Stomach (tissue), 8 donors: ENCODE measurements at regions not wholly inside any gene's neighbourhood (a gene's known extent, or its start where the extent isn't known, plus 50 kb on each side); places are given as distances from the start of the nearest gene placed in this dataset.

Experiments used
- DNase-seq, 2 donors: peaks; one replicate each; pipeline versions ENCODE4 v3.0.0 to v3.0.0-alpha.2; 2013 to 2019
- H3K27ac ChIP-seq, 5 donors: fragments of 200-600 bp in 4 of 5; sonication (generic) in 4 of 5; one replicate each; pipeline ENCODE4 v1.5.1; 2013 to 2019; ENCODE audit warnings: mild to moderate bottlenecking in 1 of 5, moderate library complexity in 1 of 5
- H3K27me3 ChIP-seq, 3 donors: fragments of 200-600 bp; sonication (generic); one replicate each; pipeline ENCODE4 v1.5.1; 2017 to 2019; ENCODE audit warnings: mixed run types in 1 of 3
- H3K36me3 ChIP-seq, 4 donors: fragments of 200-600 bp; sonication (generic); 1 replicate in 3 of 4; 2 replicates in 1 of 4; pipeline ENCODE4 v1.5.1; 2016 to 2019
- H3K4me1 ChIP-seq, 4 donors: fragments of 200-600 bp; sonication (generic); one replicate each; pipeline ENCODE4 v1.5.1; 2016 to 2019
- H3K4me3 ChIP-seq, 4 donors: fragments of 200-600 bp; sonication (generic) in 3 of 4; one replicate each; pipeline ENCODE4 v1.5.1; 2016 to 2019; ENCODE audit warnings: mild to moderate bottlenecking in 1 of 4
- H3K9me3 ChIP-seq, 4 donors: fragments of 200-600 bp; sonication (generic); one replicate each; pipeline ENCODE4 v1.5.1; 2016 to 2019
- EP300 ChIP-seq: sonication (generic); formaldehyde crosslinking; IDR thresholded peaks from one replicate; pipeline ENCODE4 v1.6.1; 2017; ENCODE audit warnings: antibody characterized with exemption
- POLR2A ChIP-seq, 4 donors: fragments of 450-650 bp; IDR thresholded peaks; one replicate each; pipeline ENCODE4 v1.6.1; 2016; ENCODE audit warnings: antibody characterized with exemption in 4 of 4, control low read depth in 2 of 4, mild to moderate bottlenecking in 1 of 4, moderate library complexity in 1 of 4
- POLR2AphosphoS5 ChIP-seq, 3 donors: sonication (generic); formaldehyde crosslinking; IDR thresholded peaks; one replicate each; pipeline ENCODE4 v1.6.1; 2016; ENCODE audit warnings: antibody characterized with exemption in 3 of 3
- WGBS, 5 donors: extraction: QIAGEN DNeasy Blood & Tissue Kit in 3 of 5; methylation state at CpG; one replicate each; pipeline versions ENCODE4 v1.1.5 to v1.1.7; 2013 to 2018; 5-methylcytosine and 5-hydroxymethylcytosine counted together
- intact Hi-C: fragments of 100-400 bp; cut with DNase I; formaldehyde crosslinking; loops from one replicate; pipeline ENCODE4 v1.15.1; 2023; ENCODE audit warnings: low total_unique reads
- TF ChIP-seq, protein P1 (sequence below), 7 experiments: fragments of 450-650 bp in 4 of 7; fragments of 200-600 bp in 3 of 7; sonication (generic) in 3 of 7; IDR thresholded peaks; one replicate each; pipeline ENCODE4 v1.5.1; 2016 to 2019; ENCODE audit warnings: antibody characterized with exemption in 7 of 7, control low read depth in 2 of 7, mild to moderate bottlenecking in 1 of 7
- donor health status: healthy with polysubstance abuse.
- donor health status: Bipolar disorder and iron deficiency.
- donor health status: healthy.

DNA sequence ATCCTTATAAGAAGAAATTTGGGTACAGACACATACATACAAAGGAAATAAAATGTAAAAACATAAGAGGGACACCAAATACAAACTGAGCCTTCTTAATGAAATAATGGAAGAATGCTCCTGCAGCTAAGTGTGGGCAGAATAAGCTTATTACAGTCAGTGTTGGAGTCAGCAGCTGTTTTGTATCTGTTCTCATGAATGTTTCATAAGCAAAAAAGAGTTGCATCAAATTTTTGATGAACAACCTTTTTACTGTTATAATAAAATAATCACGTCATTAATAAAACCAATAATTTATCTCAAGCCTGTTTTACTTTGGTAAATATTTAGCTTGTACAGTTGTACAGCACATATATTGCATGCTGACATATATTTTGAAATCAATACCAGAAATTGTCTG, 545.6 kb downstream of the LRRC70 start:
- WGBS, 5 donors = 58 to 74% (median 70%) methylated on average over 1 of the region's 1 CpG
- Histone ChIP-seq H3K27ac (no peak overlapping the region), H3K4me3 (no peak overlapping the region), H3K27me3 (no peaks in the 10 kb centered on the region), H3K36me3 (no peaks in the 10 kb centered on the region), H3K9me3 (no peaks in the 10 kb centered on the region), H3K4me1 (no peaks in the 10 kb centered on the region)
- intact Hi-C loops = no loop called here
- no peak for DNase-seq
- no peak for TF ChIP-seq POLR2A (IDR thresholded peaks at IDR 0.05)
- TF ChIP-seq POLR2AphosphoS5 (IDR thresholded peaks at IDR 0.05) = no peak
- TF ChIP-seq, protein P1, sequence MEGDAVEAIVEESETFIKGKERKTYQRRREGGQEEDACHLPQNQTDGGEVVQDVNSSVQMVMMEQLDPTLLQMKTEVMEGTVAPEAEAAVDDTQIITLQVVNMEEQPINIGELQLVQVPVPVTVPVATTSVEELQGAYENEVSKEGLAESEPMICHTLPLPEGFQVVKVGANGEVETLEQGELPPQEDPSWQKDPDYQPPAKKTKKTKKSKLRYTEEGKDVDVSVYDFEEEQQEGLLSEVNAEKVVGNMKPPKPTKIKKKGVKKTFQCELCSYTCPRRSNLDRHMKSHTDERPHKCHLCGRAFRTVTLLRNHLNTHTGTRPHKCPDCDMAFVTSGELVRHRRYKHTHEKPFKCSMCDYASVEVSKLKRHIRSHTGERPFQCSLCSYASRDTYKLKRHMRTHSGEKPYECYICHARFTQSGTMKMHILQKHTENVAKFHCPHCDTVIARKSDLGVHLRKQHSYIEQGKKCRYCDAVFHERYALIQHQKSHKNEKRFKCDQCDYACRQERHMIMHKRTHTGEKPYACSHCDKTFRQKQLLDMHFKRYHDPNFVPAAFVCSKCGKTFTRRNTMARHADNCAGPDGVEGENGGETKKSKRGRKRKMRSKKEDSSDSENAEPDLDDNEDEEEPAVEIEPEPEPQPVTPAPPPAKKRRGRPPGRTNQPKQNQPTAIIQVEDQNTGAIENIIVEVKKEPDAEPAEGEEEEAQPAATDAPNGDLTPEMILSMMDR (IDR thresholded peaks at IDR 0.05) = no peak
- no peak for TF ChIP-seq EP300

DNA sequence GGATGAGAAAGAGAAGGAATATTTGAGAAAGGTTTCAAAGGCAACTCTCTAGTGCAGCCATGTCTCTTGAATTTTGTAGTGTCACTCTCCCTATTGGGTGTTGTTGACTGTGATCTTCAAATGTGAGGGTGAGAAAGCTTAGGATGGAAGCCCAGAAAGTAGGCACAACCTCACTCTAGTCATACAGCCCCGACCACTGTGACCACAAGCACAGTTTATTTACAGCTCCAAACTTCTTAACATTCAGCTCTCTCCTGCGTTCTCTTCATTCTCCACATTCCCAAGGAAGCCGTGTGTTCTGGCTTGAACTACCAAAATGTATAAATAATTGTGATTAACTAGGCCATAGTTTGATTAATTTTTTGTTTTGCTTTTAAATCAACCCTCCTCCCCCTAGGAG, 542.9 kb downstream of the LRRC70 start:
- H3K36me3 ChIP-seq = no peaks in the 10 kb centered on the region
- no peaks in the 10 kb centered on the region for H3K9me3 ChIP-seq
- TF ChIP-seq POLR2AphosphoS5 (IDR thresholded peaks at IDR 0.05) (no peak), EP300 (no peak), POLR2A (IDR thresholded peaks at IDR 0.05) (no peak)
- TF ChIP-seq, protein P1 (IDR thresholded peaks at IDR 0.05) = no peak
- no peaks in the 10 kb centered on the region for H3K27me3 ChIP-seq
- no peak for DNase-seq
- no peak overlapping the region for H3K27ac ChIP-seq
- intact Hi-C loops = no loop called here
- no peaks in the 10 kb centered on the region for H3K4me1 ChIP-seq
- no peak overlapping the region for H3K4me3 ChIP-seq
- WGBS, 5 donors = 43 to 81% (median 64%) methylated on average over 3 of the region's 3 CpGs

DNA sequence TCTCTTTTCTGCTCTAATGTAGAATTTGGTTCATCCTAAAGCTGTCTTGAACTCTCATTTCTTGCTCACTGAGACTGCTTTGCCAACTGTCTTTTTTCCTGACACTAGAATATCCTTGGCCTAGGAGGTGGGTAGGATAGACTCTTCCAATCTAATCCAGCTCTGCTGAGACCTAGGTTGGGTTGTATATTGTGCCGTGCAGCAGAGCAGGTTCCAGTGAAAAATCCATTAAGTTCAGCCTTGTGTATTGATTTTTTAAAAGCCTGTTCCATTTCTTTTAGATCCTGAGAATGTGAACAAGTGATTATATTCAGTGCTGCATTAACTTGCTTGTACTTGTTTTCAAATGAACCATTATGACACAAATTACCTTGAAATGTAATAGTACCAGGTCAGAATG, 539.6 kb downstream of the LRRC70 start:
- 68 to 87% (median 79%) methylated on average over 1 of the region's 1 CpG for WGBS, 5 donors

DNA sequence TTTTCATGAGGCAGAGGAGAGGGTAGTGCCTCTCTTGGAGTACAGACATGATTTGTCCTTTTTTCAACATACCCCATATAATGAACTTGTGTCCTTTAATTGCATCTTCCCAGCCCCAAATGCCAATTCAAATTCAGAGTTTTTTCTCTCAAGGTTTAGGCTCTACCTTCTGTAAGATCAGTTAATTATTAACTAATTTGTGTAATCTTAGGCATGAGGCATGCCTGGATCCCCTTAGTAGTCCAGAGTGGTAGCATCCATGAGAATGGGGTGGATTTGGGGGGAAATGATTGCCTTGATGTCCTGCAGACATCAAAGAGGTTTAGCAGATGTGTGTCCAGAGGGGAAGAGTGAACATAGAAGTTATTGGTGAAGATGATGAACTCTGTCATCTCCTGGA, 533.3 kb downstream of the LRRC70 start:
- DNase-seq = no peak
- H3K36me3 ChIP-seq = no peaks in the 10 kb centered on the region
- H3K4me3 ChIP-seq = no peak overlapping the region
- TF ChIP-seq, protein P1 (IDR thresholded peaks at IDR 0.05) = no peak
- no peak for TF ChIP-seq EP300
- no peak for TF ChIP-seq POLR2A (IDR thresholded peaks at IDR 0.05)
- TF ChIP-seq POLR2AphosphoS5 (IDR thresholded peaks at IDR 0.05) = no peak
- H3K27ac ChIP-seq = no peak overlapping the region
- H3K4me1 ChIP-seq = no peaks in the 10 kb centered on the region
- intact Hi-C loops = no loop called here
- no peaks in the 10 kb centered on the region for H3K27me3 ChIP-seq
- H3K9me3 ChIP-seq = no peaks in the 10 kb centered on the region

More for the DNA sequence above, 539.6 kb downstream of the LRRC70 start:
- Histone ChIP-seq H3K4me1 (no peaks in the 10 kb centered on the region), H3K9me3 (no peaks in the 10 kb centered on the region), H3K27ac (no peak overlapping the region), H3K27me3 (no peaks in the 10 kb centered on the region), H3K36me3 (no peaks in the 10 kb centered on the region), H3K4me3 (no peak overlapping the region)
- intact Hi-C loops = no loop called here
- DNase-seq = no peak
- TF ChIP-seq POLR2AphosphoS5 (IDR thresholded peaks at IDR 0.05) (no peak), EP300 (no peak), POLR2A (IDR thresholded peaks at IDR 0.05) (no peak)
- TF ChIP-seq, protein P1 (IDR thresholded peaks at IDR 0.05) = no peak

DNA sequence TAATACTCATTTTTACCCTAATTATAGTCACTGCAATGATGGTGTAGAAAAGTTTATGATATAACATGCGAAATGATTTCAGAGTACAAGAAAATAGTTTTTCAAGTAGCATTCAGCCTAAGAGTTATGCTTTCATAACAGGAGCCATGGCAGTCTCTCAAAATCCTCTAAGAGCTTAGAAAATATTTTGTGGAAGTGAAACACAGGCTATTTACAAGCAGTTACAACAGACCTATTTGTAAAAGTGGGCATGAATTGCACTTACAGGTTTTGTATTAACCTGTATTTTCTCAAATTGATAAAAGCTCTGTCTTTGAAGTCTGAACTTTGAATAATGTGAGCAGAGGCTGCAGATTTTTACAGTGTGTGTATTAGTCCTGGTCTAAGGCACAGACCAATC, 523.3 kb downstream of the LRRC70 start:
- no peak overlapping the region for H3K27ac ChIP-seq
- no peaks in the 10 kb centered on the region for H3K4me1 ChIP-seq
- no peak for DNase-seq
- TF ChIP-seq POLR2AphosphoS5 (IDR thresholded peaks at IDR 0.05) (no peak), EP300 (no peak), POLR2A (IDR thresholded peaks at IDR 0.05) (no peak)
- TF ChIP-seq, protein P1 (IDR thresholded peaks at IDR 0.05) = no peak
- intact Hi-C loops = no loop called here
- H3K4me3 ChIP-seq = no peak overlapping the region
- no peaks in the 10 kb centered on the region for H3K9me3 ChIP-seq
- 70 to 96% (median 91%) methylated on average over 1 of the region's 1 CpG for WGBS, 5 donors
- no peaks in the 10 kb centered on the region for H3K36me3 ChIP-seq
- no peaks in the 10 kb centered on the region for H3K27me3 ChIP-seq
